ENCODE measurements at regions not wholly inside any gene's neighbourhood (a gene's known extent, or its start where the extent isn't known, plus 50 kb on each side); places are given as distances from the start of the nearest gene placed in this dataset.
"Not testable (repeated sequence)": the region's sequence is repeated elsewhere in the genome, so short reads cannot be mapped to it uniquely, and the experiment has no call there.

DNA sequence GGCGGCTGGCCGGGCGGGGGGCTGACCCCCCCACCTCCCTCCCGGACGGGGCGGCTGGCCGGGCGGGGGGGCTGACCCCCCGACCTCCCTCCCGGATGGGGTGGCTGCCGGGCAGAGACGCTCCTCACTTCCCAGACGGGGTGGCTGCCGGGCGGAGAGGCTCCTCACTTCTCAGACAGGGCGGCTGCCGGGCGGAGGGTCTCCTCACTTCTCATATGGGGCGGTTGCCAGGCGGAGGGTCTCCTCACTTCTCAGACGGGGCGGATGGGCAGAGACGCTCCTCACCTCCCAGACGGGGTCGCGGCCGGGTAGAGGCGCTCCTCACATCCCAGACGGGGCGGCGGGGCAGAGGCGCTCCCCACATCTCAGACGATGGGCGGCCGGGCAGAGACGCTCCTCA lies 1025.2 kb upstream of the SEMA6A start:
- TF ChIP-seq, protein P1, sequence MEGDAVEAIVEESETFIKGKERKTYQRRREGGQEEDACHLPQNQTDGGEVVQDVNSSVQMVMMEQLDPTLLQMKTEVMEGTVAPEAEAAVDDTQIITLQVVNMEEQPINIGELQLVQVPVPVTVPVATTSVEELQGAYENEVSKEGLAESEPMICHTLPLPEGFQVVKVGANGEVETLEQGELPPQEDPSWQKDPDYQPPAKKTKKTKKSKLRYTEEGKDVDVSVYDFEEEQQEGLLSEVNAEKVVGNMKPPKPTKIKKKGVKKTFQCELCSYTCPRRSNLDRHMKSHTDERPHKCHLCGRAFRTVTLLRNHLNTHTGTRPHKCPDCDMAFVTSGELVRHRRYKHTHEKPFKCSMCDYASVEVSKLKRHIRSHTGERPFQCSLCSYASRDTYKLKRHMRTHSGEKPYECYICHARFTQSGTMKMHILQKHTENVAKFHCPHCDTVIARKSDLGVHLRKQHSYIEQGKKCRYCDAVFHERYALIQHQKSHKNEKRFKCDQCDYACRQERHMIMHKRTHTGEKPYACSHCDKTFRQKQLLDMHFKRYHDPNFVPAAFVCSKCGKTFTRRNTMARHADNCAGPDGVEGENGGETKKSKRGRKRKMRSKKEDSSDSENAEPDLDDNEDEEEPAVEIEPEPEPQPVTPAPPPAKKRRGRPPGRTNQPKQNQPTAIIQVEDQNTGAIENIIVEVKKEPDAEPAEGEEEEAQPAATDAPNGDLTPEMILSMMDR (IDR thresholded peaks at IDR 0.05; ENCODE audit: low read depth, low read length, poor library complexity, severe bottlenecking), result not testable (repeated sequence)
- TF ChIP-seq EZH2phosphoT487 (IDR thresholded peaks at IDR 0.05; ENCODE audit: borderline replicate concordance, low read length), result not testable (repeated sequence)
